Memory B cell (primary cell): ENCODE measurements at regions not wholly inside any gene's neighbourhood (a gene's known extent, or its start where the extent isn't known, plus 50 kb on each side); places are given as distances from the start of the nearest gene placed in this dataset.
"Not testable (repeated sequence)": the region's sequence is repeated elsewhere in the genome, so short reads cannot be mapped to it uniquely, and the experiment has no call there.

ENCODE experiments used
- ATAC-seq: fragments of 150-1000 bp; cut with Tn5 transposase; 2 replicates; pipeline ENCODE4 v1.10.0; 2021; ENCODE audit warnings: low read depth, mild to moderate bottlenecking, moderate library complexity
- DNase-seq, 2 donors: peaks; one replicate each; pipeline ENCODE4 v3.0.0; 2022; ENCODE audit warnings: low spot score in 2 of 2
- H3K27ac Mint-ChIP-seq: one replicate; pipeline ENCODE4 v1.8.0; 2022; ENCODE audit warnings: mild to moderate bottlenecking, moderate library complexity, mixed read lengths
- H3K27me3 Mint-ChIP-seq: one replicate; pipeline ENCODE4 v1.8.0; 2022; ENCODE audit warnings: mixed read lengths
- H3K36me3 Mint-ChIP-seq: one replicate; pipeline ENCODE4 v1.8.0; 2022; ENCODE audit warnings: mild to moderate bottlenecking, mixed read lengths
- H3K4me1 Mint-ChIP-seq: one replicate; pipeline ENCODE4 v1.8.0; 2022; ENCODE audit warnings: mixed read lengths
- H3K4me3 Mint-ChIP-seq: one replicate; pipeline ENCODE4 v1.8.0; 2022; ENCODE audit warnings: mild to moderate bottlenecking, moderate library complexity, mixed read lengths
- H3K9me3 Mint-ChIP-seq: one replicate; pipeline ENCODE4 v1.8.0; 2022; ENCODE audit warnings: mixed read lengths

- not testable (repeated sequence) for H3K9me3 Mint-ChIP-seq, ATAC-seq, H3K27me3 Mint-ChIP-seq, H3K4me1 Mint-ChIP-seq, H3K36me3 Mint-ChIP-seq, H3K27ac Mint-ChIP-seq, DNase-seq, H3K4me3 Mint-ChIP-seq
Measured at GRCh38 chr12:14032191-14032590, 50.8 kb upstream of the GRIN2B start.

GRCh38 chr12:14043776-14044175 is 62.4 kb upstream of the GRIN2B start:
- Mint-ChIP-seq H3K36me3 (no peaks in the 10 kb centered on the region), H3K9me3 (peaks cover 5% of the 10 kb centered on the region), H3K4me3 (no peak overlapping the region), H3K27ac (no peak overlapping the region), H3K4me1 (peaks cover 3% of the 10 kb centered on the region), H3K27me3 (peaks cover 8% of the 10 kb centered on the region)
- DNase-seq: no peak
- no peak for ATAC-seq

DNA sequence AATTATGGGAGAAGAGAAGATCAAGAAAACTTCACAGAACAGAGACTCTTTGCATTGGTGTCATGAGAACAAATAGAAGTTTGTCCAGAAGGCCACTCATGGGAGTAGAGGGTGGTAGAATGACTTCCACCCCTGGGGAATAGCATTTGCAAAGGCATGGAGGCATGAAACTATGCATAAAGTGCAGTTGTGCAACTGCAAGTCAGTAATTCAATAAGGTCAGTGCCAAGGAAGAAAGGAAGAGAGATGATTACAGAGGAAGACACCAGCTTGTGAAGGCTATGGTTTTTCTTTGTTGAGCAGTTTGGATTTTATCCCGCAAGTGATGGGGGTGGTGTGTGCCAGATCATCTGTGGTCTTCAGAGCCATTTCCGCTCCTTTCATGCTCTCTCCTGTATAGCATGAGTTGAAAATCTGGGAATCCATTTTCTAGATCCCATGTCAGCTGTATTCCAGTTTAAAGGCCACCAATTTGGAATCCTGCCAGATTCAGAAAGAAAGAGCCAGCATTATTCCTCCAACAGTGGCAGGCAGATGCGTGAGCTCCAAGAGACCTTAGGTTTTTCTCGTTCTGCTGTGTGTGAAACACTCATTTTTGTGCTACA is 67.6 kb upstream of the GRIN2B start:
- no peak for DNase-seq
- ATAC-seq: no peak
- H3K9me3 Mint-ChIP-seq: no peaks in the 10 kb centered on the region
- H3K36me3 Mint-ChIP-seq: no peaks in the 10 kb centered on the region
- H3K4me1 Mint-ChIP-seq: peaks cover 3% of the 10 kb centered on the region
- H3K27me3 Mint-ChIP-seq: peaks cover 6% of the 10 kb centered on the region
- no peak overlapping the region for H3K27ac Mint-ChIP-seq
- no peak overlapping the region for H3K4me3 Mint-ChIP-seq

DNA sequence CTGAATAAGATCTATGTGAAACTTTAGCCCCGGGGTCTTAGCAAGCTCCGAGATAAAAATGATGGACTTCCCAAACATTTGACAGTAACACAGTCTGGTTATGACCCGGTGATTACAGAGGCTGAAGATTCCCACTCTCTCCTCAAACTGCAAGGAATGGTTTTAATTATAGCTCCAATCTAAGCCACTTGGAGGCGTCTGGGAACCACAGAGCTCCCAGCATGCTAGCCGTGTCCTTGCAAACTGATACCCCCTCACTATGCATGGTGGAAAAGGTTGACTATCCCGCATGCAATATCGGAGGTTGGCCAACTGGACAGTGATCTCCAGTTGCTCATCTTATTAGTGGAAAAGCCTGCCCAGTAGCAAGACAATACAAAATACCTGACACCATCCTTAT is 76.5 kb upstream of the GRIN2B start:
- Mint-ChIP-seq H3K4me1 (no peaks in the 10 kb centered on the region), H3K36me3 (no peaks in the 10 kb centered on the region), H3K9me3 (no peaks in the 10 kb centered on the region), H3K27ac (no peak overlapping the region), H3K4me3 (no peak overlapping the region), H3K27me3 (peaks cover 4% of the 10 kb centered on the region)
- ATAC-seq (no peak), DNase-seq (no peak)

- H3K4me3 Mint-ChIP-seq: no peak overlapping the region
- H3K4me1 Mint-ChIP-seq: no peaks in the 10 kb centered on the region
- H3K9me3 Mint-ChIP-seq: no peaks in the 10 kb centered on the region
- H3K27me3 Mint-ChIP-seq: peaks cover 4% of the 10 kb centered on the region
- no peak for ATAC-seq
- DNase-seq: no peak
- H3K27ac Mint-ChIP-seq: no peak overlapping the region
- no peaks in the 10 kb centered on the region for H3K36me3 Mint-ChIP-seq
Measured at GRCh38 chr12:14058717-14059116, 77.3 kb upstream of the GRIN2B start.

- peaks cover 3% of the 10 kb centered on the region for H3K4me1 Mint-ChIP-seq
- H3K27me3 Mint-ChIP-seq: peaks cover 6% of the 10 kb centered on the region
- H3K36me3 Mint-ChIP-seq: no peaks in the 10 kb centered on the region
- no peak overlapping the region for H3K4me3 Mint-ChIP-seq
- ATAC-seq (no peak), DNase-seq (no peak)
- no peaks in the 10 kb centered on the region for H3K9me3 Mint-ChIP-seq
- H3K27ac Mint-ChIP-seq: no peak overlapping the region
Measured at GRCh38 chr12:14059548-14059947, 78.1 kb upstream of the GRIN2B start.

- Mint-ChIP-seq H3K9me3 (no peaks in the 10 kb centered on the region), H3K4me3 (no peak overlapping the region), H3K36me3 (no peaks in the 10 kb centered on the region), H3K4me1 (peaks cover 7% of the 10 kb centered on the region), H3K27ac (no peak overlapping the region), H3K27me3 (peaks cover 5% of the 10 kb centered on the region)
- ATAC-seq (no peak), DNase-seq (no peak)
Measured at GRCh38 chr12:14065616-14066015, 84.2 kb upstream of the GRIN2B start.

- H3K36me3 Mint-ChIP-seq: no peaks in the 10 kb centered on the region
- no peak overlapping the region for H3K4me3 Mint-ChIP-seq
- peaks cover 7% of the 10 kb centered on the region for H3K4me1 Mint-ChIP-seq
- peaks cover 5% of the 10 kb centered on the region for H3K27me3 Mint-ChIP-seq
- H3K27ac Mint-ChIP-seq: no peak overlapping the region
- ATAC-seq (no peak), DNase-seq (no peak)
- no peaks in the 10 kb centered on the region for H3K9me3 Mint-ChIP-seq
Measured at GRCh38 chr12:14066021-14066420, 84.6 kb upstream of the GRIN2B start.

- no peak for DNase-seq
- H3K9me3 Mint-ChIP-seq: no peaks in the 10 kb centered on the region
Measured at GRCh38 chr12:14068961-14069360, 87.6 kb upstream of the GRIN2B start.

GRCh38 chr12:14071833-14072232 is 90.4 kb upstream of the GRIN2B start:
- no peaks in the 10 kb centered on the region for H3K4me1 Mint-ChIP-seq
- no peaks in the 10 kb centered on the region for H3K36me3 Mint-ChIP-seq
- no peak overlapping the region for H3K4me3 Mint-ChIP-seq
- no peak for ATAC-seq
- DNase-seq: no peak
- peaks cover 4% of the 10 kb centered on the region for H3K27me3 Mint-ChIP-seq
- peaks cover 1% of the 10 kb centered on the region for H3K9me3 Mint-ChIP-seq
- H3K27ac Mint-ChIP-seq: no peak overlapping the region

More at GRCh38 chr12:14068961-14069360, 87.6 kb upstream of the GRIN2B start:
- no peak overlapping the region for H3K27ac Mint-ChIP-seq
- ATAC-seq: no peak
- no peaks in the 10 kb centered on the region for H3K36me3 Mint-ChIP-seq
- no peak overlapping the region for H3K4me3 Mint-ChIP-seq
- H3K27me3 Mint-ChIP-seq: peaks cover 5% of the 10 kb centered on the region
- peaks cover 6% of the 10 kb centered on the region for H3K4me1 Mint-ChIP-seq

DNA sequence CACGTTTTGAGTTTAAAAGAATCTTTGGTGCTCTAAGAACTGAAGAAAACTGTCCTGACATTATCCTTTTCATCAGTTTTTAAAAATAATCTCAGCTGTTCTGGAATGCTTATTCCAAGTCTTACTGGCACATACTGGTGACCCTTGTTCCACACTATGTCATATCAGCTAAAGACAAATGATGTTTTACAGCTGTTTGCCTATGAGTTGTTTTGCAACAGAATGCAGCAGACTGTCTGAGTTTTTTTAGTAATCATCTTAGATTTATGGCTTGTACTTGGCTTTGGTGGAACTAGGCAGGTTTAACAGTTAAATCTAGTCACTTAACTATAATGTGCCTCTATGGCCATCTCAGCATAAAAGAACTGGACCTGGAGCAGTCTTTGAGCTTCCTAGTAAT is 91.6 kb upstream of the GRIN2B start:
- no peak overlapping the region for H3K4me3 Mint-ChIP-seq
- H3K9me3 Mint-ChIP-seq: peaks cover 4% of the 10 kb centered on the region
- DNase-seq (no peak), ATAC-seq (no peak)
- H3K27ac Mint-ChIP-seq: no peak overlapping the region
- H3K4me1 Mint-ChIP-seq: no peaks in the 10 kb centered on the region
- peaks cover 3% of the 10 kb centered on the region for H3K36me3 Mint-ChIP-seq
- H3K27me3 Mint-ChIP-seq: peaks cover 6% of the 10 kb centered on the region

GRCh38 chr12:14075797-14076393 is 94.5 kb upstream of the GRIN2B start:
- Mint-ChIP-seq H3K4me3 (no peak overlapping the region), H3K9me3 (peaks cover 4% of the 10 kb centered on the region), H3K27ac (no peak overlapping the region), H3K4me1 (no peaks in the 10 kb centered on the region), H3K36me3 (peaks cover 3% of the 10 kb centered on the region), H3K27me3 (peaks cover 3% of the 10 kb centered on the region)
- DNase-seq (no peak), ATAC-seq (no peak)

DNA sequence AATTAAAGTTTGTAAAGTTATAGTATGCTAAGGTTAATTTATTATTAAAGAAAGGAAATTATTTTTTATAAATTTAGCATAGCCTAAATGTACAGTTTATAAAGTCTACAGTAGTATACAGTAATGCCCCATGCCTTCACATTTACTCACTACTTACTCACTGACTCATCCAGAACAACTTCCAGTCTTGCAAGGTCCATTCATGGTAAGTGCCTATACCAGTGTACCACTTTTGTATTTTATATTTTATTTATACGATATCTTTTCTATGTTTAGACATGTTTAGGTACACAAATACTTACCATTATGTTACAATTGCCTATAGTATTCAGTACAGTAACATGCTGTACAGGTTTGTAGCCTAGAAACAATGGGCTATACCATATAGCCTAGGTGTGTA is 95.1 kb upstream of the GRIN2B start:
- peaks cover 3% of the 10 kb centered on the region for H3K27me3 Mint-ChIP-seq
- no peaks in the 10 kb centered on the region for H3K4me1 Mint-ChIP-seq
- H3K9me3 Mint-ChIP-seq: peaks cover 4% of the 10 kb centered on the region
- no peak overlapping the region for H3K27ac Mint-ChIP-seq
- H3K36me3 Mint-ChIP-seq: peaks cover 3% of the 10 kb centered on the region
- no peak overlapping the region for H3K4me3 Mint-ChIP-seq
- ATAC-seq (no peak), DNase-seq (no peak)

- no peaks in the 10 kb centered on the region for H3K36me3 Mint-ChIP-seq
- no peaks in the 10 kb centered on the region for H3K4me1 Mint-ChIP-seq
- H3K27ac Mint-ChIP-seq: no peak overlapping the region
- ATAC-seq: no peak
- DNase-seq: no peak
- H3K9me3 Mint-ChIP-seq: peaks cover 3% of the 10 kb centered on the region
- no peak overlapping the region for H3K4me3 Mint-ChIP-seq
- peaks cover 3% of the 10 kb centered on the region for H3K27me3 Mint-ChIP-seq
Measured at GRCh38 chr12:14086838-14087237, 105.4 kb upstream of the GRIN2B start.

DNA sequence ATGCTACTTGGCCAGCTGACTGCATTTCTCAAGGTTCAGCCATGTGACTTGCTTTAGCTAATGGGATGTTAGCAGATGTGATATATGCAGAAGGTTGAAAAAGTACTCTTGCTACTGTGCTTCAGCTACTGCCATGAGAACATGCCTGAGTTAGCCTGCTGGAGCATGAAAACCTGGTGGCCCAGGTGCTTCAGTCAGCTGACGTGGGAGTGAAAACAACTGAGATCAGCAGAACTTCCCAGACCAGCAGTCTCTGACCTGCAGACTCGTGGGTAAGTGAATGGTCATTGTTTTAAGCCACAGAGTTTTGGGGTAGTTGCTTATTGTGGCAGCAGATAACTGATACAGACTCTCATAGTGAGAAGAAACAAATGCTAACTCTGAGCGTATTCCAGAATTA is 118.6 kb upstream of the GRIN2B start:
- ATAC-seq: no peak
- no peak for DNase-seq
- Mint-ChIP-seq H3K27ac (no peak overlapping the region), H3K36me3 (peaks cover 13% of the 10 kb centered on the region), H3K4me1 (no peaks in the 10 kb centered on the region), H3K27me3 (peaks cover 2% of the 10 kb centered on the region), H3K9me3 (peaks cover 13% of the 10 kb centered on the region), H3K4me3 (no peak overlapping the region)
